ENCODE measurements at regions not wholly inside any gene's neighbourhood (a gene's known extent, or its start where the extent isn't known, plus 50 kb on each side); places are given as distances from the start of the nearest gene placed in this dataset.

- TF ChIP-seq CTCF (tag by site-specific recombination; IDR thresholded peaks at IDR 0.05) (no peak), ZBTB49 (tag by site-specific recombination; IDR thresholded peaks at IDR 0.05; ENCODE audit: low read depth) (no peak), PBX3 (CRISPR knock-in tag; IDR thresholded peaks at IDR 0.05) (no peak), YY1 (tag by site-specific recombination; IDR thresholded peaks at IDR 0.05) (no peak), REST (tag by site-specific recombination; IDR thresholded peaks at IDR 0.05) (no peak), ZBTB17 (tag by site-specific recombination; IDR thresholded peaks at IDR 0.05) (no peak), ZBTB1 (tag by site-specific recombination; IDR thresholded peaks at IDR 0.05) (no peak), ZNF514 (tag by site-specific recombination; IDR thresholded peaks at IDR 0.05) (no peak), ZNF174 (tag by site-specific recombination; IDR thresholded peaks at IDR 0.05) (no peak), ZNF785 (tag by site-specific recombination; IDR thresholded peaks at IDR 0.05) (no peak), ZBTB7A (tag by site-specific recombination; IDR thresholded peaks at IDR 0.05; ENCODE audit: low read depth) (no peak), PRDM4 (tag by site-specific recombination; IDR thresholded peaks at IDR 0.05) (no peak), ZNF501 (tag by site-specific recombination; IDR thresholded peaks at IDR 0.05) (no peak)
These were observed 89.5 kb upstream of the NOVA1 start for GRCh38 chr14:26687301-26687837.

Data from HEK293 (cell line).